Skeletal muscle satellite cell (primary cell): ENCODE measurements at regions not wholly inside any gene's neighbourhood (a gene's known extent, or its start where the extent isn't known, plus 50 kb on each side); places are given as distances from the start of the nearest gene placed in this dataset.
"Not testable (repeated sequence)": the region's sequence is repeated elsewhere in the genome, so short reads cannot be mapped to it uniquely, and the experiment has no call there.

Experiments used
- H3K27me3 ChIP-seq: 2 replicates; pipeline ENCODE4 v1.7.0; 2013; ENCODE audit warnings: low read length; ENCODE audit not compliant: control insufficient read depth, insufficient read depth
- H3K36me3 ChIP-seq: 2 replicates; pipeline ENCODE4 v1.7.0; 2013; ENCODE audit warnings: mild to moderate bottlenecking, control low read depth, low read length; ENCODE audit not compliant: insufficient read depth
- H3K4me1 ChIP-seq: 2 replicates; pipeline ENCODE4 v1.7.0; 2013; ENCODE audit warnings: low read length; ENCODE audit not compliant: control insufficient read depth, insufficient read depth
- H3K4me2 ChIP-seq: 2 replicates; pipeline ENCODE4 v1.7.0; 2013; ENCODE audit warnings: mild to moderate bottlenecking, low read length
- H3K4me3 ChIP-seq: 2 replicates; pipeline ENCODE4 v1.7.0; 2013; ENCODE audit warnings: low read length
- H3K9ac ChIP-seq: 2 replicates; pipeline ENCODE4 v1.7.0; 2013; ENCODE audit warnings: mild to moderate bottlenecking, low read depth, low read length, moderate library complexity
- H3K9me3 ChIP-seq: replicated peaks from 2 replicates; pipeline ENCODE4 v1.7.0; 2013; ENCODE audit warnings: mild to moderate bottlenecking, control low read depth, low read length

DNA sequence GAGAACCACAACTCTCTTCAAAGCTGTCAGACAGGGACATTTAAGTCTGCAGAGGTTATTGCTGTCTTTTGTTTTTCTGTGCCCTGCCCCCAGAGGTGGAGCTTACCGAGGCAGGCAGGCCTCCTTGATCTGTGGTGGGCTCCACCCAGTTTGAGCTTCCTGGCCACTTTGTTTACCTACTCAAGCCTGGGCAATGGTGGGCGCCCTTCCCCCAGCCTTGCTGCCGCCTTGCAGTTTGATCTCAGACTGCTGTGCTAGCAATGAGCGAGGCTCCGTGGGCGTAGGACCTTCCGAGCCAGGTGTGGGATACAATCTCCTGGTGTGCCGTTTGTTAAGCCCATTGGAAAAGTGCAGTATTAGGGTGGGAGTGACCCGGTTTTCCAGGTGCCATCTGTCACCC, 822.1 kb downstream of the KCNMA1 start:
- not testable (repeated sequence) for H3K4me2 ChIP-seq, H3K4me3 ChIP-seq, H3K4me1 ChIP-seq, H3K27me3 ChIP-seq, H3K36me3 ChIP-seq, H3K9ac ChIP-seq, H3K9me3 ChIP-seq

DNA sequence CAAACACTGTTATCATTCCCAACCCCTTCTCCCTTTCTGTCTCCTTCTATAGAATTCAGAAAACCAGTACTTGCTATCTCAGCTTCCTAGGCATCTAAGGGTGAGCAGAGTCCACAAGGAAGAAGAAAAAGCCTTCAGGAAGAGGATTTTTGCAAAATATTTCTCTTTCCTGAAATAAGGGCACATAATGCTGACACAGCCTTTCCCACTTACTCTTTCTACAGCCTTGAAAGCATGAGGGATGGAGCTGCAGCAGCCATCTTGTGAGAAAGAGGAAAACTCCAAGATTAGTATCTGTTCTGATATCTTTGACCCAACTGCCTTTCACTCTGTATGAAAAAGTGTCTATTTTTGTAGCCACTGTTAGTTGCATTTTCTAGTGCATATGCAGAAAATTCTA, 826.2 kb downstream of the KCNMA1 start:
- H3K4me3 ChIP-seq: no peak overlapping the region
- no peaks in the 10 kb centered on the region for H3K36me3 ChIP-seq
- no peak overlapping the region for H3K4me2 ChIP-seq
- H3K9ac ChIP-seq: no peak overlapping the region
- H3K27me3 ChIP-seq: peaks cover 17% of the 10 kb centered on the region
- no peaks in the 10 kb centered on the region for H3K9me3 ChIP-seq
- H3K4me1 ChIP-seq: no peaks in the 10 kb centered on the region

DNA sequence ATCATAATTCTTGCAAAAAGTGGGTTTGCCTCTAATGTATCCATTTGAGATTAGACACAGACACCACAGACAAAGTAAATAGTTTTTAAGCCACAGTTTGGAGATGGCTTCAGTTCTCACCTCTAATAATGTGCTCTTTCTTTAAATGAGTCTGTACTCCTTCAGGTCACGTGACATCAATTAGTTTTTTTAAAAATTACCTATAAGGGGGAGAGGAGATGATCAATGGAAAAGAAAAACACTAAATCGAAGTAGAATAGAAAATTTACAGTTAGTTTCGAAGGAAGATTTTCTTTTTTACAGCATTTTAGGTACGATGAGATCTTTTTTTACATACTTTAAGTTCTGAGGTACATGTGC, 849.2 kb downstream of the KCNMA1 start:
- H3K9me3 ChIP-seq: no peaks in the 10 kb centered on the region
- no peak overlapping the region for H3K9ac ChIP-seq
- H3K36me3 ChIP-seq: no peaks in the 10 kb centered on the region
- H3K4me1 ChIP-seq: no peaks in the 10 kb centered on the region
- no peak overlapping the region for H3K4me3 ChIP-seq
- no peaks in the 10 kb centered on the region for H3K27me3 ChIP-seq
- no peak overlapping the region for H3K4me2 ChIP-seq

DNA sequence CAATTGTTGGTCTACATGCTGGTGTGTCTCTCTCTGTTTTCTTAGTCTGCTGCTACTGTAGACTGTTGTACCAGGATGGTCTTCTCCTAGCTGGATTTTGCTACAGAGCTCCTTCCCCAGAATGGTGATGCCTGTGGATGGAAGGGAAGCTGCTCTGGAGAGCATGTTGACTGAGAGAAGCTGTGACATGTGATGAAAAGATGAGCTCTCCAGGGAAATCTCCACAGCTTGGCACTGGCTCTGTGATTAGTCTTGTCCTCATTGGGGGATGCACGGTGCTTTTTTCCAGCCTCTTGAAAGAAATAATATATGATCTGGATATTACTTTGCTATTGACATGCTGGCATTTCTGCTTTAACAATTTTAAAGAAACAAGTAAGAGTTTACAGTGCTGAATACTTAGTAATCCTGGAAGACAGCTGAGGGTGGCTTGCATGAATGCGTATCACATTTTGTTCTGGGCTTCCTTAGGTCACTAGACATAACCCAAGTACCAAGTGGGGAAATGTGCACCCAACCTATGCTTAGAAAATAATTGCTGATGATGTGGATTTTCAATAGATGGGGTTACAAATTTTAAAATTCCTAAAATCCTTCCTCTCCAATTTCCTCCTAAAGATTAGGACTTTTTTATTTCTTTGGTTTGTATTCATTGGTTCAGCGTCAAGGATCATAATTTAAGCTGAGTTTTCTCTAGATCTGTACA, 849.7 kb downstream of the KCNMA1 start:
- no peaks in the 10 kb centered on the region for H3K36me3 ChIP-seq
- no peak overlapping the region for H3K4me3 ChIP-seq
- no peak overlapping the region for H3K4me2 ChIP-seq
- no peaks in the 10 kb centered on the region for H3K4me1 ChIP-seq
- H3K9ac ChIP-seq: no peak overlapping the region
- no peaks in the 10 kb centered on the region for H3K27me3 ChIP-seq
- H3K9me3 ChIP-seq: no peaks in the 10 kb centered on the region

DNA sequence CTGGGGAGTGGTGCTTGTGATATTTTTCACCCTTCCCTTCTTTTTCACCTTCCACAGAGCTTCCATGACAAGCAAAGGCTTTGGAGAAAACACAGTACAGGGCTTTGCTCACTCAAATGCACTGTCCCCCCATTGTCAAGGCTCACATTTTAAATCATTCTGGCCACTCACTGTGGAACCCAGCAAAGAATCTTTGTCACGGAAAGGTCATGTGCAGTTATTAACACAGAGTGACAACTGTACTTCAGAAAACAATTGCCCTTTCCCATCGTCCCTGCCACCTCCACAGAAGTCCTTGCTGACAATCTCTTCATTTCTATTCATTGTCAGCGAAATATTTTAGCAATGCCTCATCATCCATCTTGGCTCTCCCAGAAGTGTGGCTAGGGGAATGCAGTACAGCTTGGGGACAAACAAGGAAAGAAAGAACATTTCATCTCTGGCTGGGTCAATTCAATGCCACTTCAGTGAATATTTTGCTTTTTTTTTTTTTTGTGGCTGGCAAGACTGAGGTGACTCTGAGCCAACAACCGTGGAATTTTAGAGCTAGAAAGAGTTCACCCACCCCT, 851.0 kb downstream of the KCNMA1 start:
- H3K4me3 ChIP-seq: no peak overlapping the region
- no peak overlapping the region for H3K9ac ChIP-seq
- no peaks in the 10 kb centered on the region for H3K27me3 ChIP-seq
- H3K36me3 ChIP-seq: no peaks in the 10 kb centered on the region
- H3K4me1 ChIP-seq: no peaks in the 10 kb centered on the region
- H3K9me3 ChIP-seq: no peaks in the 10 kb centered on the region
- no peak overlapping the region for H3K4me2 ChIP-seq

DNA sequence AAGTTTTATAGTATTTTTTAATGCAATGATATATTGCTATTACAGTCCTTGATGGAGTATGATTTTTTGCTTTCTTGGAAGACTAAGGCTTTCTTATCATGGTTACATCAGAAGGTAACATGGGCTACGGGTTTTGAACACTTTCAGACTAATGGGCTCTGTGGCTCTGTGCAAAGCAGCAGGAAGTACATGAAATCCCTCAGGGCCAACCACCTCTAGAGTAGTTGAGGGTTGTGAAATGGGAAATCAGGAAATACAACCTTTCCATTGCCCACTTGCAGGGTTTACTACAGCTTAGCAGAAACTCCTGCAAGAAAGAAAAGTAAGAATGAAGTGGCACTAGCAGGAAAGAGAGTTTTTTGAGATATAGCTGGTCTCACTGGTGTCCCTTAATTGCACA, 853.5 kb downstream of the KCNMA1 start:
- no peaks in the 10 kb centered on the region for H3K27me3 ChIP-seq
- H3K4me1 ChIP-seq: no peaks in the 10 kb centered on the region
- no peak overlapping the region for H3K4me3 ChIP-seq
- no peaks in the 10 kb centered on the region for H3K36me3 ChIP-seq
- H3K9me3 ChIP-seq: no peaks in the 10 kb centered on the region
- no peak overlapping the region for H3K4me2 ChIP-seq
- H3K9ac ChIP-seq: no peak overlapping the region

DNA sequence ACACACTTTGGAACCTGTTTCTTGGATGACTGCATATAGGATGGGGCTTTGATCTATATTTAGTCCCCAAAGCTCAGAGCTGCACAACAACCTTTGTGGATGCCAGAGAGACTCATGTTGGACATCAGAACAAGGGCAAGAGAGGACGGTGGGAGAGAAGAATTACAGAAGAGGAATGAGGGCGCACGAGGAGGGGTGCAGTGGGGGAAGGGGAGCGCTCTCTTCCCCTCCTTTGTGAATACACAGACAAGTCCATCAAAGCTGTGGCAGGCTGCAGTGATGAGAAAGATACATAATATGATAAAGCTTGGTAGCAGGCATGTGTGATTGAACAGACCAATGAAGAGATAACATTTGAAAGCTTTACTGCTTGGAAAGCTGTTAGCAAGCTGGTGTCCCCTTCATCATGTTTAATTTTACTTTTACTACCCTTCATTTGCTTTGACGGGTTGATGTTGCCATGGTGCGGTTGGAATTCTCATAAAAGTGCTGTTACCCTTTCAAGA, 857.8 kb downstream of the KCNMA1 start:
- Histone ChIP-seq H3K36me3 (no peaks in the 10 kb centered on the region), H3K9ac (no peak overlapping the region), H3K4me3 (no peak overlapping the region), H3K27me3 (no peaks in the 10 kb centered on the region), H3K4me1 (peaks cover 2% of the 10 kb centered on the region), H3K4me2 (no peak overlapping the region), H3K9me3 (no peaks in the 10 kb centered on the region)

DNA sequence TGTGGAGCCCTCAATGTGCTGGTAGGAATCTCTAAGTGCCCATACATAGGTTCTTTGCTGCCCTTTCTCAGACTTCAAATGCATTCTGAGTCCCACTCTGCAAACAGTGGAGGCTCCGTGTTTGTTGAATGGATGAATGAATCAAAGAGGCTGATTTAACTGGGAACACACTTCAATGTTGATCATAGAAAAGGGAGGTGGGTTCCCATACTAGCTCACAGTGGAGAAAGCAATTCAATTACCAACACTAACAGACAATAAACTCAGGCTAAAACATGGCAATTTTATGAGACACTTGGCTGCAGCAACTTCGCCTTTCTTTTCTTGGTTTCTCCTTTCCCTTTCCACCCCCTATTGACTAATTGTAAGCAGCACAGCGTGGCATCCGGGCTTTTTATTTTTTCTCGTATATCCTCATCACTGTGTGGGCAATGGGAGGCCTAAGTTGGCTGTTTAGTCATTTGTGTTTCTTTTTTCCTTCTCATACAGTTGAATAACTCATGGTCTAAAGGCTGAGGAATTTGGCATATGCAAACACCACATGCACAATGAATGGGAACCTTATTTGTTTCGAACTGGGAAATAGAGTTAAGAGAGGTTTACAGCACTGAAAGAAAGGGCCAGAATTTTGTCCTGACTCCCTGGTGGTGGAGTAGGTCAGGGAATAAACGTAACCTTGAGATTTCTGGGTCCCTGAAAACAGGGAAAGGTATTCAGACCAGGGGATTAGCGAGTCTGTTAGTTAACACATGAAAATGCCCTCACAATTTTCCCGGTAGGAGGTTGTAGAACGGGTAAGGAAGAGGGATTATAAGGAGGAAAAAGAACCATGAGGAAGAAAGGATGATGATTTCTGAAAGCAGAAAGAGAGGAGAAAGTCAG, 858.5 kb downstream of the KCNMA1 start:
- Histone ChIP-seq H3K9me3 (no peaks in the 10 kb centered on the region), H3K36me3 (no peaks in the 10 kb centered on the region), H3K4me3 (no peak overlapping the region), H3K4me2 (no peak overlapping the region), H3K9ac (no peak overlapping the region), H3K4me1 (peaks cover 2% of the 10 kb centered on the region), H3K27me3 (no peaks in the 10 kb centered on the region)

DNA sequence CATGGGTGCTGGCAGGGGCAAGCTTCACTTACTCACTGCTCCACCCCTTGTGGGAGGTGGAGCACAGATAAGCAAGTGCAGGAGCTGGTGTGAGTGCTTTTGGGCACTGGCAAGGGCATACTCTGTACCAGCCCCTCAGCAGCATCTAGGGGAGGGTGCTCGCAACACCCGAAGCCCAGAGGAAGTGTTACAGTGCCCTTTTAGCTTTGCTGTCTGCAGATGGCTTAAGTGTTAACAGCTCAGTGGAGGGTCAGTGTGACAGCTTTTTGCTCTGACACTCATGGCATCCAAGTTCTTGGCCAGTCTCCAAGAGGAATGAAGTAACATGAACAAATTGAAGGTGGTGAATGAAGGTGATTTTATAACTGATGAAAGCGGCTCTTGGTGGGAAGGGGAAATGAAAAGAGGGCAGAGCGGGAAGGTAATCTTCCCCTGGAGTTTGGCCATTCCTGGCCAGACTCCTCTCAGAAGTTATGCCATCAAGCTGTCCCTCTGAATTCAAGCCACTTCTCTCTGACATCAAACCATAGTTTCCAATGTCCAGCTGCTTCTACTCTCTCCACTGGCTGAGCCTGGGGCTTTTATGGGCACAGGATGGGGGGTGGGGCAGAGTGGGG, 862.5 kb downstream of the KCNMA1 start:
- Histone ChIP-seq H3K27me3 (no peaks in the 10 kb centered on the region), H3K4me2 (no peak overlapping the region), H3K9me3 (no peaks in the 10 kb centered on the region), H3K4me3 (no peak overlapping the region), H3K36me3 (no peaks in the 10 kb centered on the region), H3K9ac (no peak overlapping the region), H3K4me1 (peaks cover 2% of the 10 kb centered on the region)

DNA sequence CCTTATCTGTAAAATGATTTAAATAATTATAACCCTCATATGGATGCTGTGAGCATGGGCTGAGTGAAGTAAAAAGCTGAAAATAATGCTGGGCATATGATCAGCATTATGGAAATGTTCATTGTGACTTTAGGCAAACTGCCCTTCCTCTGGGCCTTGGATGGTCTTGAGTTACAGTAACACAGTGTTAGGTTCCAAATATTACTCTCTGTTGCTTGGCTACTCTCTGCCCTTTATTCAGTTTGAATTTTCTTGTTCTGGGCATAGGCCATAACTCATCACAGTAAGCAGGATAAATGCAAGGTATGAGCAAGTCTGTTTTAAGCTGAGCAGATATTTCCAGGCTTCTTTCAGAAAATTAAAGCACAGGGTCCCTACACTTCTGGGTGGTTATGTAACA, 868.0 kb downstream of the KCNMA1 start:
- Histone ChIP-seq H3K4me2 (no peak overlapping the region), H3K4me1 (no peaks in the 10 kb centered on the region), H3K27me3 (no peaks in the 10 kb centered on the region), H3K9me3 (no peaks in the 10 kb centered on the region), H3K9ac (no peak overlapping the region), H3K4me3 (no peak overlapping the region), H3K36me3 (no peaks in the 10 kb centered on the region)

DNA sequence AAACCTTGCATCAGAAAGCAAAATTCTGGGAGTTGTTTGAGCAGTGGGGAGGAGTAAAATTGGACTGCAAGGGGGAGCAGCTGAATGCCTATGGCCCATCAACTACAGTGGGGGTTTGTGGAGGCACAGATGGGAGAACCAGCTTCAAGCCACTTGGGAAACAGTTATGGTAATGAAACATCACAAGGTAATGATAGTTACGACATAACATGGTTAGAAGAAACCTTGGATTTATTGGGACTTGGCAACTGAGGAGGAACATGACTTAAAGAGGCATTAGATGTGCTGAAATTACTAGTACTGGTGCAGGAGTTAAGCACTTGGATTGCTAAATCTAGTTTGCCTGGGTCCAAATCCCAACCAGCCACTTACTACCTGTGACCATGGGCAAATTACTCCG, 868.4 kb downstream of the KCNMA1 start:
- Histone ChIP-seq H3K4me3 (no peak overlapping the region), H3K36me3 (no peaks in the 10 kb centered on the region), H3K9me3 (no peaks in the 10 kb centered on the region), H3K4me2 (no peak overlapping the region), H3K4me1 (no peaks in the 10 kb centered on the region), H3K9ac (no peak overlapping the region), H3K27me3 (no peaks in the 10 kb centered on the region)
